ENCODE measurements at regions not wholly inside any gene's neighbourhood (a gene's known extent, or its start where the extent isn't known, plus 50 kb on each side); places are given as distances from the start of the nearest gene placed in this dataset.

GRCh38 chr3:63146154-63146553 lies 132.0 kb upstream of the SYNPR start:
- TF ChIP-seq, protein P1, sequence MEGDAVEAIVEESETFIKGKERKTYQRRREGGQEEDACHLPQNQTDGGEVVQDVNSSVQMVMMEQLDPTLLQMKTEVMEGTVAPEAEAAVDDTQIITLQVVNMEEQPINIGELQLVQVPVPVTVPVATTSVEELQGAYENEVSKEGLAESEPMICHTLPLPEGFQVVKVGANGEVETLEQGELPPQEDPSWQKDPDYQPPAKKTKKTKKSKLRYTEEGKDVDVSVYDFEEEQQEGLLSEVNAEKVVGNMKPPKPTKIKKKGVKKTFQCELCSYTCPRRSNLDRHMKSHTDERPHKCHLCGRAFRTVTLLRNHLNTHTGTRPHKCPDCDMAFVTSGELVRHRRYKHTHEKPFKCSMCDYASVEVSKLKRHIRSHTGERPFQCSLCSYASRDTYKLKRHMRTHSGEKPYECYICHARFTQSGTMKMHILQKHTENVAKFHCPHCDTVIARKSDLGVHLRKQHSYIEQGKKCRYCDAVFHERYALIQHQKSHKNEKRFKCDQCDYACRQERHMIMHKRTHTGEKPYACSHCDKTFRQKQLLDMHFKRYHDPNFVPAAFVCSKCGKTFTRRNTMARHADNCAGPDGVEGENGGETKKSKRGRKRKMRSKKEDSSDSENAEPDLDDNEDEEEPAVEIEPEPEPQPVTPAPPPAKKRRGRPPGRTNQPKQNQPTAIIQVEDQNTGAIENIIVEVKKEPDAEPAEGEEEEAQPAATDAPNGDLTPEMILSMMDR (IDR thresholded peaks at IDR 0.05) = no peak
- CTCF ChIA-PET = no interaction called here
- Histone ChIP-seq H3K27me3 (ENCODE audit: control insufficient read depth in 1 of 2, insufficient read depth in 2 of 2, low read length in 2 of 2) (no peaks in the 10 kb centered on the region), H3K9me3 (ENCODE audit: control insufficient read depth in 1 of 2, insufficient read depth in 1 of 2, low read length in 2 of 2) (no peaks in the 10 kb centered on the region), H3K36me3 (ENCODE audit: insufficient read depth, low read length) (no peaks in the 10 kb centered on the region), H3K27ac (ENCODE audit: low read depth in 1 of 2, low read length in 2 of 2) (no peak overlapping the region), H3K4me1 (ENCODE audit: insufficient read depth, low read length) (no peaks in the 10 kb centered on the region), H3K4me3 (ENCODE audit: low read length) (no peak overlapping the region)
- POLR2A ChIA-PET = no interaction called here
- no peaks in the 10 kb centered on the region for H3K27me3 Mint-ChIP-seq
- no peak overlapping the region for H3K27ac Mint-ChIP-seq
- H3K36me3 Mint-ChIP-seq (ENCODE audit: low read depth) = no peaks in the 10 kb centered on the region
- intact Hi-C loops (cut with DNase I, micrococcal nuclease) = no loop called here
- no peaks in the 10 kb centered on the region for H3K4me1 Mint-ChIP-seq (ENCODE audit: low read depth)
- ATAC-seq (ENCODE audit: poor library complexity) = no peak
- H3K9me3 Mint-ChIP-seq = peaks cover 8% of the 10 kb centered on the region
- DNase-seq = no peak
- no peak overlapping the region for H3K4me3 Mint-ChIP-seq

DNA sequence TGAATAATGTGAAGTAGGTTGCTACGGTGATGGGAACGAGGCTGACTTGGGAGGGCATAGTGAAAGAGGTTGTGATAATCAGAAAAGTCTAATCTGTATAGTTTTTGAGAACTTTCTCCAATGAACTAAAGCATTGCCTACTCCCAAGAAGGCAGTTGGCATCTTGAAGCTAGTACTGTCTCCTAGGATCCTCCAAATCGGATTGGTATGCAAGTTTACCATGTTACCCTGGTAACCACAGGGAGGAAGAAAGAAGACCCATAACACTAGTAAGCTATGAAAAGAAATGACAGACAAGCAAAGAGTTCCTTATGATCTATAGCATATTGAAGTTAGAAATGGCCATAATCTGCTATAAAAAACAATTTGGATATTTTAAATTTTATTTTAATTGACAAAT lies 127.2 kb upstream of the SYNPR start:
- H3K27ac ChIP-seq (ENCODE audit: low read depth in 1 of 2, low read length in 2 of 2) = no peak overlapping the region
- ATAC-seq (ENCODE audit: poor library complexity) (no peak), DNase-seq (no peak)
- H3K36me3 ChIP-seq (ENCODE audit: insufficient read depth, low read length) = no peaks in the 10 kb centered on the region
- Mint-ChIP-seq H3K27ac (no peak overlapping the region), H3K4me1 (ENCODE audit: low read depth) (no peaks in the 10 kb centered on the region), H3K4me3 (no peak overlapping the region), H3K36me3 (ENCODE audit: low read depth) (no peaks in the 10 kb centered on the region), H3K9me3 (peaks cover 1% of the 10 kb centered on the region), H3K27me3 (no peaks in the 10 kb centered on the region)
- TF ChIP-seq, protein P1 (IDR thresholded peaks at IDR 0.05) = no peak
- H3K9me3 ChIP-seq (ENCODE audit: control insufficient read depth in 1 of 2, insufficient read depth in 1 of 2, low read length in 2 of 2) = no peaks in the 10 kb centered on the region
- ChIA-PET CTCF (no interaction called here), POLR2A (no interaction called here)
- H3K27me3 ChIP-seq (ENCODE audit: control insufficient read depth in 1 of 2, insufficient read depth in 2 of 2, low read length in 2 of 2) = no peaks in the 10 kb centered on the region
- intact Hi-C loops (cut with DNase I, micrococcal nuclease) = no loop called here
- H3K4me3 ChIP-seq (ENCODE audit: low read length) = no peak overlapping the region
- H3K4me1 ChIP-seq (ENCODE audit: insufficient read depth, low read length) = no peaks in the 10 kb centered on the region

DNA sequence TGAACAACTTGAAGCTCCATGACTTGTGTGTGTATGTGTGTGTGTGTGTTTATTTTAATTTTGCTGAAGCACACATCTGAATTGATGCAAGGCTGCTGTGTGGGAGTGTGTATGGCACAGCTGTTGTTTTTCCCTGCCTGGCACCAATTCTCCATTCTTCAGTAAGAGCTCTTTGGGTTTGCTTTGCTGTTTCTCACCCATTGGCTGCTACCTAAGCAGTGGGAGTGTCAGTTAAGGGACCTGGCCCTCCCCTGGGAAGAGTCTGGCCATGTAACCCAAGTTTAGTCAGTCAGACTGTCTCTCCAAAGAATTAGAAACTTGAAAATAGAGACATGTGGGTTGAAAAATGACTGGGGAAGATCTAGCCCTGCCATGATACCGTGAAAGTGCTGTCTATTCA lies 126.2 kb upstream of the SYNPR start:
- CTCF ChIA-PET = no interaction called here
- Mint-ChIP-seq H3K27ac (no peak overlapping the region), H3K27me3 (no peaks in the 10 kb centered on the region), H3K4me1 (ENCODE audit: low read depth) (no peaks in the 10 kb centered on the region), H3K4me3 (no peak overlapping the region), H3K36me3 (ENCODE audit: low read depth) (no peaks in the 10 kb centered on the region), H3K9me3 (peaks cover 5% of the 10 kb centered on the region)
- Histone ChIP-seq H3K27ac (ENCODE audit: low read depth in 1 of 2, low read length in 2 of 2) (no peak overlapping the region), H3K9me3 (ENCODE audit: control insufficient read depth in 1 of 2, insufficient read depth in 1 of 2, low read length in 2 of 2) (no peaks in the 10 kb centered on the region), H3K4me1 (ENCODE audit: insufficient read depth, low read length) (no peaks in the 10 kb centered on the region), H3K4me3 (ENCODE audit: low read length) (no peak overlapping the region), H3K36me3 (ENCODE audit: insufficient read depth, low read length) (no peaks in the 10 kb centered on the region), H3K27me3 (ENCODE audit: control insufficient read depth in 1 of 2, insufficient read depth in 2 of 2, low read length in 2 of 2) (no peaks in the 10 kb centered on the region)
- TF ChIP-seq, protein P1 (IDR thresholded peaks at IDR 0.05) = no peak
- POLR2A ChIA-PET = no interaction called here
- DNase-seq (no peak), ATAC-seq (ENCODE audit: poor library complexity) (no peak)
- intact Hi-C loops (cut with DNase I, micrococcal nuclease) = no loop called here
